ENCODE measurements at regions not wholly inside any gene's neighbourhood (a gene's known extent, or its start where the extent isn't known, plus 50 kb on each side); places are given as distances from the start of the nearest gene placed in this dataset.

DNA sequence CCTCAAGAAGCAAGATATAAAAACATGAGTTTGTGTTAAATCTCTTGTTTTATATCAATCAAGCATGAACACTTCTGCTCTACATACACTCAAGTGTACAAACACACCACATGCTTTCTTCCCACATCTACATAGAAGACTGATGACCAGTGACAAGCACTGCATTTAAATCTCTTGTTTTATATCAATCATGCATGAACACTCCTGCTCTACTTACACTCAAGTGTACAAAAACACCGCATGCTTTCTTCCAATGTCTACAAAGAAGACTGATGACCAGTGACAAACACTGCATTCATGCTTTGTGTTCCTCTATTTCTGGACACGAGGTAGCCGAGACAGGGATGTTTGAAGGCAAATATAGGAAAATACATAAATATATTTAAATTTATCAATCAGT, 642.0 kb upstream of the PFKP start:
- H3K4me3 Mint-ChIP-seq: no peak overlapping the region
- no peaks in the 10 kb centered on the region for H3K27me3 Mint-ChIP-seq (ENCODE audit: insufficient read depth)
- DNase-seq: no peak
- TF ChIP-seq, protein P1, sequence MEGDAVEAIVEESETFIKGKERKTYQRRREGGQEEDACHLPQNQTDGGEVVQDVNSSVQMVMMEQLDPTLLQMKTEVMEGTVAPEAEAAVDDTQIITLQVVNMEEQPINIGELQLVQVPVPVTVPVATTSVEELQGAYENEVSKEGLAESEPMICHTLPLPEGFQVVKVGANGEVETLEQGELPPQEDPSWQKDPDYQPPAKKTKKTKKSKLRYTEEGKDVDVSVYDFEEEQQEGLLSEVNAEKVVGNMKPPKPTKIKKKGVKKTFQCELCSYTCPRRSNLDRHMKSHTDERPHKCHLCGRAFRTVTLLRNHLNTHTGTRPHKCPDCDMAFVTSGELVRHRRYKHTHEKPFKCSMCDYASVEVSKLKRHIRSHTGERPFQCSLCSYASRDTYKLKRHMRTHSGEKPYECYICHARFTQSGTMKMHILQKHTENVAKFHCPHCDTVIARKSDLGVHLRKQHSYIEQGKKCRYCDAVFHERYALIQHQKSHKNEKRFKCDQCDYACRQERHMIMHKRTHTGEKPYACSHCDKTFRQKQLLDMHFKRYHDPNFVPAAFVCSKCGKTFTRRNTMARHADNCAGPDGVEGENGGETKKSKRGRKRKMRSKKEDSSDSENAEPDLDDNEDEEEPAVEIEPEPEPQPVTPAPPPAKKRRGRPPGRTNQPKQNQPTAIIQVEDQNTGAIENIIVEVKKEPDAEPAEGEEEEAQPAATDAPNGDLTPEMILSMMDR (IDR thresholded peaks at IDR 0.05): no peak
- peaks cover 2% of the 10 kb centered on the region; the same call in 1 of the 2 replicates for H3K36me3 Mint-ChIP-seq (ENCODE audit: low read depth)
- H3K27ac Mint-ChIP-seq: no peak overlapping the region
- peaks cover 42% of the 10 kb centered on the region for H3K9me3 Mint-ChIP-seq
- H3K4me1 Mint-ChIP-seq (ENCODE audit: low read depth): no peaks in the 10 kb centered on the region

DNA sequence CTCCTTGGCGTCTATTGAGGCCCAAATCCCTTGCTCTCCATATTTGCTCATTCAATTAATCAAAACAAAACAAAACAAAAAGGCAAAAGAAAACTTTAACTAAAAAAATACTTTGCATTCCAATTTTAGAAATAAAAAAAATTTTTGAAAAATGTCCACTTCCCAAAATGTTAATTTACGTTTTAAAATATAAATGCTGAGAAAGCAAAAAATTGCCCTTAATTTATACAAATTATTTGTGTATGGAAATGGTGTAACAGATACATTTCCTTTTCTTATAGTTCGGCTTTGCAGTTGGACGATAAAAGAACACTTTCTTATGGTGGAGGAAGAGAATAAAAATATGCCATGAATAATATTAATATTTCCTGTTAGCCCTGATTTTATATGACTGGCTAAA, 652.8 kb upstream of the PFKP start:
- Mint-ChIP-seq H3K36me3 (ENCODE audit: low read depth) (peaks cover 9% of the 10 kb centered on the region), H3K4me1 (ENCODE audit: low read depth) (no peaks in the 10 kb centered on the region), H3K9me3 (peaks cover 49% of the 10 kb centered on the region), H3K27me3 (ENCODE audit: insufficient read depth) (peaks cover 1% of the 10 kb centered on the region; the same call in 1 of the 2 replicates), H3K27ac (no peak overlapping the region), H3K4me3 (no peak overlapping the region)
- DNase-seq: no peak
- TF ChIP-seq, protein P1 (IDR thresholded peaks at IDR 0.05): no peak

DNA sequence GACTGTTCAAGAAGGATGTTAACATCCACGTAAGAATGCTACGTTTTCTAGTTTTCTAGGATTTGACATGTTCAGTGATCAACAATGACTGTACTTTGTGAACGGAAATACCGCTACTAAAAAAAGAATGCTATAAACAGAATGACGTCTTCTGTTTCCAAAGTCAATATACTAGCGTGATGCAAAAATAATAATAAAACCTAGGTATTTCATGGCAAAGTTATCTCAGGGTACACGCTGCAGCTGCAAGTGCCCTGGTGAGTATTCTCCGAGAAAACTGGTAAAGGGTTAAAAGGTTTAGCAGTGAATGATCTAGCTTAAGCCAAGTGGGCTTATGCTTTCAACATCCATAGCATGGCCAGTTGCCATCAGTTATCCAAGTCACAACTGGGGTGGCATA, 653.3 kb upstream of the PFKP start:
- TF ChIP-seq, protein P1 (IDR thresholded peaks at IDR 0.05): no peak

DNA sequence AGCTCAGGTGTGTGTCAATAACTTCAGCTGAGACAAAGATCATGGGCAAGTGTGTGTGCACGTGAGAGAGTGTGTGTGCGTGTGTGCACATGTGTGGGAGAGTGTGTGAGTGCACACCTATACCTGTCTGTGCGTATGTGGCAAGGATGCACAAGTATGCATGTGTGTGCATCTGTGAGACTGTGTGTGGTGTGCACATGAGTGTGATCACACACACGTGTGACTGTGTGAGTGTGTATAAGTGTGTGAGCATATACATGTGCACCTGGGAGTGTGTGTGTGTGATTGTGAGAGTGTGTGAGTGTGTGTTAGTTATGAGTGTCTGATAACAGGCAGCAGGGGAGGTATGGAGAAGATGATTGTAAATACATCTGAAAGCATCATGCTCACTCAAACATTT, 657.3 kb upstream of the PFKP start:
- H3K4me1 Mint-ChIP-seq (ENCODE audit: low read depth): no peaks in the 10 kb centered on the region
- TF ChIP-seq, protein P1 (IDR thresholded peaks at IDR 0.05): no peak
- no peak for DNase-seq
- no peak overlapping the region for H3K27ac Mint-ChIP-seq
- H3K4me3 Mint-ChIP-seq: no peak overlapping the region
- peaks cover 51% of the 10 kb centered on the region for H3K9me3 Mint-ChIP-seq
- no peaks in the 10 kb centered on the region for H3K27me3 Mint-ChIP-seq (ENCODE audit: insufficient read depth)
- H3K36me3 Mint-ChIP-seq (ENCODE audit: low read depth): peaks cover 6% of the 10 kb centered on the region

More for the DNA sequence above, 653.3 kb upstream of the PFKP start:
- H3K4me1 Mint-ChIP-seq (ENCODE audit: low read depth): no peaks in the 10 kb centered on the region
- DNase-seq: no peak
- H3K27ac Mint-ChIP-seq: no peak overlapping the region
- peaks cover 9% of the 10 kb centered on the region for H3K36me3 Mint-ChIP-seq (ENCODE audit: low read depth)
- H3K9me3 Mint-ChIP-seq: peaks cover 48% of the 10 kb centered on the region
- peaks cover 1% of the 10 kb centered on the region; the same call in 1 of the 2 replicates for H3K27me3 Mint-ChIP-seq (ENCODE audit: insufficient read depth)
- H3K4me3 Mint-ChIP-seq: no peak overlapping the region

DNA sequence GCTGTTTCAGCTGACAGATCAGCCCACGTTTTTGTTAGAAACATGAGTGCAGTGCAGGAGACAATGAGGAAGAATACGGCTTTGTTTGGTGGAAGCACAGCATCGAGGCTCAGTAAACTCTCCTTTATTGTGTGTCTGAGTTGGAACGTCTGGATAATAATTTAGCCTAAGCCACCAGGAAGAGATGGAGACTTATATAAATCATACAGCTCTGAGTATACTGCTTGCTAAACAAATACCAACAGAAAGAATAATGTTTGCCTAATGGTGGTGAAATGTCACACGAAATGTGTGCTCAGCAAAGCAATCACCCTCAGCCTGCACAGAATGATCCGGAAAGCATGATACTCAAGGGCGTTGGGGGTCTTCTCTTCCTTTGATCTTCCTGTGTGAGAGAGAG, 664.1 kb upstream of the ADARB2 start:
- no peak for DNase-seq
- TF ChIP-seq, protein P1 (IDR thresholded peaks at IDR 0.05): no peak
- Mint-ChIP-seq H3K4me3 (no peak overlapping the region), H3K9me3 (peaks cover 38% of the 10 kb centered on the region), H3K4me1 (ENCODE audit: low read depth) (no peaks in the 10 kb centered on the region), H3K27me3 (ENCODE audit: insufficient read depth) (no peaks in the 10 kb centered on the region; the same call in 1 of the 2 replicates), H3K36me3 (ENCODE audit: low read depth) (no peaks in the 10 kb centered on the region), H3K27ac (no peak overlapping the region)

DNA sequence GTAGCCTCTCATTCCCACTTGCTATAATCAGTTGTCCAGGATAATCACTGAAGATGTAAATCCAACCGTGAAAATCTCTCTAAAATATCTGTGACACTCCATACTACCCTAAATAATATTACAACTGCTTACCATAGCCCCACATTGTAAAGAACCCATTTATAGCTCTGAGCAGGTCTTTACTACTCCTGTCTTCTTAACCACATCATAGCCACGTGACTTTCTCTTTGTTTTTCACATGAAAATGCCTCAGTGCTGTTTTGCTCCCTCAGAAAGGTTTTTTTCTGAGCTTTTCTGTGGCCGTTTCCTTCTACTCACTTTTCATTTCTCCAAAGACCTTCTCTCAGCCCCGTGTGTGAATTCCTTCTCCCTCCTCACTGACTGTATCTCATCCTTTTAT, 662.2 kb upstream of the ADARB2 start:
- TF ChIP-seq, protein P1 (IDR thresholded peaks at IDR 0.05): no peak
- peaks cover 27% of the 10 kb centered on the region for H3K9me3 Mint-ChIP-seq
- no peak overlapping the region for H3K4me3 Mint-ChIP-seq
- H3K27ac Mint-ChIP-seq: no peak overlapping the region
- no peaks in the 10 kb centered on the region for H3K4me1 Mint-ChIP-seq (ENCODE audit: low read depth)
- DNase-seq: no peak
- no peaks in the 10 kb centered on the region for H3K36me3 Mint-ChIP-seq (ENCODE audit: low read depth)
- no peaks in the 10 kb centered on the region; the same call in 1 of the 2 replicates for H3K27me3 Mint-ChIP-seq (ENCODE audit: insufficient read depth)

Data from HFFc6 (cell line).